ENCODE measurements at regions not wholly inside any gene's neighbourhood (a gene's known extent, or its start where the extent isn't known, plus 50 kb on each side); places are given as distances from the start of the nearest gene placed in this dataset.

DNA sequence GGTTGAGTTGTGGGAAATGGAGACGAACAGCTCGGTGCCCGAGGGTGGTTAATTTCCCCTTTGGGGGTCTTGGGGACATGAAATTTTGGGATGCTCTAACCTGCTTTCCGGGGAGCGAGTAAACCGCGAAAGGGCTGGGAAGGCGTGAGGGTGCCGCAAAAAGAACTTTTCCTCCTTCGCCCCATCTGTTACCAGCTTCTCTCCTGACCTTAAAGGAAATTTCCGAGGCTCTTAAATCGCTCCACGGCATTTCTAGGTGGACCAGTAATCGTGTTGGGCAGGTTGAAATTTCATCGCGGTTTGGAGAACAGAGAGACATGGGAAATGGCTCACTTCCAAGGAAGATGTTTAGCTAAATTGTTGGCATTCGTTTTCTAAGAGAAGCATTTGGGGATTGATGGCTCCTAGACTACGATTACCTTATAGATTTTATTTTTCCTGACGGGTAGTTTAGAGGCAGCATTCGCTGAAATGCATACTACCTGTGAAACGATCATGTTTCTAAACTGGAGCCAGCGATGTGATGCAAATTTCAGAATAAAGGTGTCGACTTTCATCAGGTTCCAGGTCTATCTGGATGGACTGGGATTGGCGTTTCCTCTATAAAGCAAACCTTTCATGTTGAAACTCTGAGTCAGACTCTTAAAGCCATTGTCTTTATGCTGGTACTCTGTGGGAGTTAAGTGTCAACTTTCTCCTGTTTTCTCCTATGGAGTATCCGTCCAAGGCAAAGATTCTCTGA is 414.5 kb downstream of the PCNX1 start:
- no peak for DNase-seq (ENCODE audit: low read depth in 1 of 2, low spot score in 1 of 2)

DNA sequence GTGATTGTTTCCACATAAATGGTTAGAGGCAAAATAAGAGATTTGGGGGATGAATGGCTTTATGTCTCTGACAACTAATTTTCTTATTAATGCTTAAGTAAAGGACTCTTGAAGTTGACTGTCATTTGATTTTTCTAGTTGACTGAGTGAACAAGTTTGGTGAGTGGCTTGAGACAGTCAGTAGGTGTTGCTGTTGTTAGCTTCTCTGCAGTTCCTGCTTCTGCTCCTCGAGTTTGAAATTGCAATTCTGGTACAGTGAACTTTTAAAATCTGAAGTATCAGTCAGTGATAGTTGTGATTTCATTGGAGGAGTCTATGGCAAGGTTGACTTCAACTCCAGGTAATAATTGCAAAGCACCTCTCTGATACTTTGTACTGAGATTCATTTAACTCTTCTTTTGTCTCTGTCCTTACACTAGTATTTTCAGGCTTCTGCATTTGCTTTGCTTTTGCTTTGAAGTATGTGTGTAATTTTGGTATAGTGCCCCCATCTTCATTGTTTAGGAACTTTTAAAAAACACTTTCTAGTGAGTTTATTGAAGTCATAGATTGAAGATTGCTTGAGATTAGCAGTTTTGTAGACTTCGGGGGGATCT is 415.5 kb downstream of the PCNX1 start:
- DNase-seq (ENCODE audit: low read depth in 1 of 2, low spot score in 1 of 2), result no peak

DNA sequence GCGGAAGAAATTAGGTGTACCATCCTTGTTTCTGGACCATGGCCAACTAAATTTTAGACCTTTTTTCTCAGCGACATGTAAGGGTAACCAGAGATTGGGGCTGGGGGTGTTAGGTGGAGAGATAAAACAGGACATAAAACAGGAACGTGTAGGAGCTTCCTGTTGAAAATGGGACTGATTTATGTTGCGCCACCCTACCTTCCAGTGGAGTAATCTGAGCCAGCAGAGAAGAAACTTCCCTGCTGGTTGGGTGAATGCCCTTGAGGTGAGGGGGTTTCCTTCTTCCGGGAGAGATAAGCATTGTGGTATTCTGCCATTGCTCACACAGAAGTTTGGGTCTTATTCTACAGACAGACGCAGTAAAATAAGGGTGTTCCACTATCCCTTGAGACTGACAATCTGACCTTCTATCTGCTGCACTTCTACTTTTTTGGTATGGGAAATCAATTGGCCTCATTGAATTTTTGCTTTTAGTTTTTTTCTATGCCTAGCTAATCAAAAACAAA is 417.6 kb downstream of the PCNX1 start:
- DNase-seq (ENCODE audit: low read depth in 1 of 2, low spot score in 1 of 2), result no peak

DNA sequence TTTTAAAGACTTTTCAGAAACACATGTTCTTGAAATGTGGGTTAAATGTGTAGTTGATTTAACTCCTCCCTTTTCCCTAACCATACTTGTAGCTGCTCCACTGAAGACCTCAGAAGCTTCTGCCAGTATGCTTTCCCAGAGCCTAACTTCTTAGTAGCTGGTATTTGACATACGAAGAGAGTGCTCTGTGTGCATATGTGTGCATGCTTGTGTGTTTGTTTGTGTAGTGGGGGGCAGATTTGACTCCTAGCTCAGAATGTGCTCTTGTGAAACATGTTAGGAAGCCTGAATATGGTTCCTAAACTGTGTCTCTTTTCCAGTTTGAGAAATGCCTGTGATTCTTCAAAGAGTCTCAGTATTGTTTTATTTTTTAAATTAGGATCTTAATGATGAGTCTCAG is 420.4 kb downstream of the PCNX1 start:
- no peak for DNase-seq (ENCODE audit: low read depth in 1 of 2, low spot score in 1 of 2)

DNA sequence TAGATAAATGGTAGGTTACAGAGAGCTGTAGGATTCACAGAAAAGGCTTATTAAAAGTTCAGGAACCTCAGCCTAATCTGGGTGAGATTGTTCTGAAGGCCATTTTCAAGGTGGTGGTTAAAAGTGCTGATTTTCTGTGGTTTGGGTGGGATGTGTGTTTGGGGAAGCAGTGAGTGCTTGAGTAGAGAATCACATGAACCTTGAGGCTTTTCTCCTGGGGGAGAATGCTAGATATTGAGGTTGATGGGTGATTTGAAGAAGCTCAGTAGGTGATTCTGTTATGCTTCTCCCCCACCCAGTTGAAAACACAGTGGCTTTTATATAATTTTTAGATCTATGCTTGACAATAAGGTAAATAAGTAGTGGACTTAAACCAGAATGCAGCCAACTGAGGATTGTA is 420.9 kb downstream of the PCNX1 start:
- no peak for DNase-seq (ENCODE audit: low read depth in 1 of 2, low spot score in 1 of 2)

DNA sequence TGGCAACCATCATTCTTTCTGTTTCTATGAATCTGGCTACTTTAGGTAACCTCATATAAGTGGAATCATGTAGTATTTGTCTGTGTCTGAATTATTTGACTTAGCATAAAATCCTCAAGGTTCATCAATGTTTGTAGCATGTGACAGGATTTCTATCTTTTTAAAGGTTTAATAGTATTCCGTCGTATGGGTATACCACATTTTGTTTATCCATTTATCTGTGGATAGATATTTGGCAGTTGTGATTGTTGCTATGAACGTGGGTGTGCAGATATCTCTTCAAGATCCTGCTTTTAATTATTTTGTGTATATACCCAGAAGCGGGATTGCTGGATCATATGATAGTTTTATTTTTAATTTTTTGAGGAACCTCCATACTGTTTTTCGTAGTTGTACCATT is 421.7 kb downstream of the PCNX1 start:
- no peak for DNase-seq (ENCODE audit: low read depth in 1 of 2, low spot score in 1 of 2)

DNA sequence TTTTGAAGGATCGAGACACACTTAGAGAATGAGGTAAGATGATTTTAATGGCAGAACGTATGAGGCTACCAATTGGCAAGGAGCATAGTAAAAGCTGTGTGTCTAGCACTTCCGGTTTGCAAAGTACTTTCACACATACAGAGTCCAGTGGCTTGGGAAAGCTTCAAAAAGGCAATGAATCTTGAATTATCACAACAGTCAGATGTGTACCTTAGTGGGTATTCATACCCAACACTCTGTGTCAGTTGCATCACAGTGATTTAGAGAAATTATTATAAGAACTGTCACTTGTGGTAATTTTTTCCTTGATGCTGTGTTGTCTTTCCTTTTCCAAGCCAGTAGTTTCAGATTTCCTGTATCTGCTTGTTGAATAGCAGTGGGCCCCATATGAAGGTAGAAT is 424.1 kb downstream of the PCNX1 start:
- no peak for DNase-seq (ENCODE audit: low read depth in 1 of 2, low spot score in 1 of 2)

- DNase-seq (ENCODE audit: low read depth in 1 of 2, low spot score in 1 of 2), result no peak
Measured at GRCh38 chr14:71332476-71332875, 425.2 kb downstream of the PCNX1 start.

DNA sequence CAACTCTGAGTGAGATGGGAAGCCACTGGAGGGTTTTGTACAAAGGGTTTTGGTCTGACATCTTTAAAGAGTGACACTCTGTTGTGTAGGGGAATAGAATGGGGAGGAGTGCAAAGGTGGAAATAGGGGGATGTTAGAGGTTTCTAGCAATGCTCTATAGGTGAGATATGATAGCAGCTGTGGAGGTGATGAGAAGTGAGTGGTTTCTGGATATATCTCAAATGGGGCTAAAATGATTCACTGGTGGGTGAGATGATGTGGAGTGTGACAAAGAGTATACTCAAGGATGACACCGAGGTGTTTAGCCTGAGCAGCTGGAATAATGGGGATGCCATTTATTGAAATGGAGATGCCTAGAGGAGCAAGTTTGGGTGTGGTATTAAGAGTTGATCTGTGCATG is 426.4 kb downstream of the PCNX1 start:
- no peak for DNase-seq (ENCODE audit: low read depth in 1 of 2, low spot score in 1 of 2)

DNA sequence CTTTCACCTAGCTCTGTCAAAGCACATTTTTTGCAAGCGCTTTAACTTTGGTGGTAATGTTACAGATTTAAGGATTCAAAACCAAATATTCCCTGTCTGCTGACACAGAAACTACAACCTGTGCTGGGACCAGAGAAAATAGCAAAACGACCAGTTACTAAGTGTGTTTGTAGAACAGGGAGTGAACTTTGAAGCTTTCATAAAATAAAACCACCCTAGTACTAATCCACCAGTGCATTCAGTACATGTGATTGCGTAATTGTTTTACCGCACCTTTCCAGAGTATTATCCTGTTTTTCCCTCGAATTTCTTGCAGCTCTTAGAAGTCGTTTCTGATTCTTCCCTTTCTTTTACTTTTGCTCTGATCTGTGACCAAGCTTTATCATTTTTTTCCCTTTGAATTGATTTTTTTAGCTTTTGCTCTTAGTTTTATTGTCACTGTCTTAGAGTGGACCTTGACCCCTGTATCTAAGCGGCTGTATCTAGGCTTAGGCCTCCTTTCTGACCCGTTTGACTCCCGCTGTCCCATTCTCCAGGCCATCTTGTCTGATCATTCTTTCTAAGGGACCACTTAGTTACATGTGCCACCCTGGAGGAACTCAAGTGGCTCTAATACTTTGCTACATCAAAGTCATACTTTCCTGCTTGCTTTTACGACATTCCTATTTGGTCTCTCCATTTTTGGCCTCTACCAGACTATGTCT is 429.4 kb downstream of the PCNX1 start:
- no peak for DNase-seq (ENCODE audit: low read depth in 1 of 2, low spot score in 1 of 2)

DNA sequence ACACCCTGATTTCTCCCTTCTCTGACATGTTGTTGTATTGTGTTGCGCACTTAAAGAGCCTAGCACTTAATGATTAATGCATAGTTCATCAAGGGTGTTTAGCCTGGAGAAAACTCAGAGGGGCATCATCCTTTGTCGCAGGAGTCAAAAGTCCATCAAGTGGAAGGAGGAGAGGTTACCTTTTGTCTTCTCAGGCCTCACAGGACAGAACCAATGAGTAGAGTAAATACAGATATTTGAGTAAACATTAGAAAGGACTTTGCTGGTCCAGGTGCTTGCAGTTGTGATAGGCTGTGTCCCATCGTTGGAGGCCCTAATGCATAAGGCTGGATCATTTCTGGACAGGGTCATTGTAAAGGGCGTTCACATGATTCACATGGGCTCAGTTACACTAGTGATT is 430.9 kb downstream of the PCNX1 start:
- DNase-seq (ENCODE audit: low read depth in 1 of 2, low spot score in 1 of 2), result no peak

DNA sequence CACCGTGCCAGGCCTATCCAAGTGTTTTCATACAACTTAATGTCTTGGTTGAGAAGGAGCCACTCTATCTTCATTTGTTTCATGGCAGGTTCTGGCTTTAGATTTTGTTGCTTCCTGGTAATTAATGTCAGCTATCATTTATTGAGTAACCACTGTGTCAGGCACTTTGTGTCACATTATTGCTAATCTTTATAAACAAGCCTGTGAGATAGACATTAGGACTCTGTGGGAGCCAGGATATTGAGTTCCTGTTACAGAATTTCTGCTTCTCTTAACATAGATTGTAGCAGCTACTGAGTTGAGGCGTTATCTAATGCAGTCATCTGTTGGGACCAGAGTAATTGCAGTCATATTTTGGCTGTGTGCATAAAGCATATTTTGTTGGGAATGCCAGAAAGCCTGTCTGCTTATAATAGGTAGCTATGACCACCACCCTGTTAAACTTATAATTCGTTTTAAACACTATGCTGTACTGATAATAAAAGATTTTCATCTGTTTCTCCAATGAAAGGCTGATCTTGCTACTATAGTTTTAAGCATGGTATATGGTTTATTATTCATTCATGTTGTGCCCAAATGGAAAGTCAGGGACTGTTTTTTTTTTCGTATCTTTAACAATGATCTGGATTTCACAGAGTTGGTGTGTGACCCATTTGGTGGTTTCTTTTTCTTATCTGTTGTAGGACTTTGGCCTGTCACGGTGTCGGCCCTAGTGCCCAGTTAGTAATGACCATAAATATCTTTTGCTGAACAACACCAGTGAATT is 432.6 kb downstream of the PCNX1 start:
- no peak for DNase-seq (ENCODE audit: low read depth in 1 of 2, low spot score in 1 of 2)

DNA sequence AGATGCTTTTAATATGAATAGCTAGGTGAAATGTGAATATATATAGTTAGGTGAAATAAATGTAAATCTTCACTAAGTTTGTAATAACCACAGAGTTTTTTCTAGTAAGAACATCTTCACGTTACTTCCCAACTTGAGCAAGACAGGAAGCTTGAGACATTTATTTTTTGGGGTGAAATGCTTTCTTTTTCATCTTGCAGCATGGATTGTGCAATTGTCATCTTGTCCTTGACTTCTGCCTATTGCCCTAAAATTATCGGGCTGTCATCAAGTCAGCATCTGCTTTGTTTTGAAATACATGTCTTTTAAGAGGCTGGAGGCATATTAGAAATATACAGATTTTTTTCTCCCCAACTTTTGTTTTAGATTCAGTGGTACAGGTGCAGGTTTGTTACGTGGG is 433.9 kb downstream of the PCNX1 start:
- no peak for DNase-seq (ENCODE audit: low read depth in 1 of 2, low spot score in 1 of 2)

- no peak for DNase-seq (ENCODE audit: low read depth in 1 of 2, low spot score in 1 of 2)
Measured at GRCh38 chr14:71343724-71344123, 436.5 kb downstream of the PCNX1 start.

- no peak for DNase-seq (ENCODE audit: low read depth in 1 of 2, low spot score in 1 of 2)
Measured at GRCh38 chr14:71344506-71344905, 437.2 kb downstream of the PCNX1 start.

GRCh38 chr14:71346685-71347084 is 439.4 kb downstream of the PCNX1 start:
- DNase-seq (ENCODE audit: low read depth in 1 of 2, low spot score in 1 of 2), result no peak

GRCh38 chr14:71348394-71348793 is 441.1 kb downstream of the PCNX1 start:
- no peak for DNase-seq (ENCODE audit: low read depth in 1 of 2, low spot score in 1 of 2)

GRCh38 chr14:71348817-71349216 is 441.6 kb downstream of the PCNX1 start:
- DNase-seq (ENCODE audit: low read depth in 1 of 2, low spot score in 1 of 2), result no peak

DNA sequence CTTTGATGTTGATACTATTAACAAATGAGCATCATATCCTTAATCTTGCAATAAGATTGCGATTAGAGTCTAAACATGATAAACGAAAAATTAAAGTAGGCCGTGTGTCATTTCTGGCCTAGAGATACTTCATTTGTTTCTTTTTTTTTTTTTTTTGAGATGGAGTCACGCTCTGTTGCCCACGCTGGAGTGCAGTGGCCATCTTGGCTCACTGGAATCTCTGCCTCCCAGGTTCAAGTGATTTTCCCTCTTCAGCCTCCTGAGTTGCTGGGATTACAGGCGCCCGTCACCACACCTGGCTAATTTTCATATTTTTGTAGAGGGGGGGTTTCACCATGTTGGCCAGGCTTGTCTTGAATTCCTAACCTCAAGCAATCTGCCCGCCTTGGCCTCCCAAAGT is 446.9 kb downstream of the PCNX1 start:
- no peak for DNase-seq (ENCODE audit: low read depth in 1 of 2, low spot score in 1 of 2)

- no peak for DNase-seq (ENCODE audit: low read depth in 1 of 2, low spot score in 1 of 2)
Measured at GRCh38 chr14:71354801-71355200, 447.5 kb downstream of the PCNX1 start.

GRCh38 chr14:71355324-71356201 is 448.3 kb downstream of the PCNX1 start:
- DNase-seq (ENCODE audit: low read depth in 1 of 2, low spot score in 1 of 2), result no peak

Measured in activated T-helper 1 cell treated with anti-CD3 and anti-CD28 coated beads, Interleukin-2, amount 50 U/mL, for 16 hours (primary cell).